NCI-H1105 treated with DMSO at 0.1 percent for 48 hours (cell line): ENCODE measurements at regions not wholly inside any gene's neighbourhood (a gene's known extent, or its start where the extent isn't known, plus 50 kb on each side); places are given as distances from the start of the nearest gene placed in this dataset.
A peak's percentile ranks its signal among the peaks of the same experiment; 100 is the strongest.

ENCODE experiments used
- DNase-seq: peaks from one replicate; lab custom pipeline; 2025; lab: John Stamatoyannopoulos, UW

- DNase-seq: no peak
These were observed 512.1 kb upstream of the LRRC4C start for GRCh38 chr11:41971592-41971991.

- DNase-seq: no peak
These were observed 519.5 kb upstream of the LRRC4C start for GRCh38 chr11:41978945-41979344.

GRCh38 chr11:41980741-41981140, 521.3 kb upstream of the LRRC4C start:
- DNase-seq: no peak

GRCh38 chr11:41982276-41982675, 522.8 kb upstream of the LRRC4C start:
- no peak for DNase-seq

- no peak for DNase-seq
These were observed 523.5 kb upstream of the LRRC4C start for GRCh38 chr11:41982975-41983374.

DNA sequence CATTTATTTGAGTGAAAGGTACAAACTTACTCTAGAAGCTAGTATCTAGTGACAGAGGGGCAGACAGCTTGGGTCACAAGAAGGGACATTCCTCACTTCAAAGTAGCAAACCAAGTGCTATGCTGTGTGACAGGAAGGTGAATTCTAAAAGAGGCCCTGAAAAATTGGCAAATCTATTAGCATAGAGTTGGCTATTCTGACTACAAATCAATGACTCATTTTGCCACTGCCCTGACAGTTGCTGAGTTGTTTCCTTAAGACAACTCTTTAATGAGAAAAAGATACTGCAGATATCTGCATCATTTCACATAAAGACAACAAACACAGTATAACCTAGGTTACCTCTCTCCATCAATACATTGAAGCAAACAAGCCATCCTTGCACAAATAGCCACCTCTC, 524.0 kb upstream of the LRRC4C start:
- no peak for DNase-seq

DNA sequence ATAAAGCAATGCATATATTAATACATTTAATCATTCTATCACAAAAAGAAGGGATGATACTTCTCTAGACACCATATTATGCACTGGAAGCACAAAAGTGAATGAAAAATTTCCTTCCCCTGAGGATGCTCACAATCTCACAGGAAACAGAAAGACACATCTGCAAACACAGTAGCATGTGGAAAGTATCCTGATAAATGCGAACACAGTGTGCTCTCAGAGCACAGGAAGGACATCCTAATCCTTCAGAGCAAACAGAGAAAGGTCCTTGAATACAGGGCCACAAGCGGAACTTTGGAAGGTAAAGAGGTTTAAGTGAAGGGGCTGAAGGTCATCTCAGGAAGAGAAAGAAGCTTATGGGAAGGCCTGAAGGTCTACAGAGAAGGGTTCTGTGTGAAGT, 524.6 kb upstream of the LRRC4C start:
- no peak for DNase-seq

DNA sequence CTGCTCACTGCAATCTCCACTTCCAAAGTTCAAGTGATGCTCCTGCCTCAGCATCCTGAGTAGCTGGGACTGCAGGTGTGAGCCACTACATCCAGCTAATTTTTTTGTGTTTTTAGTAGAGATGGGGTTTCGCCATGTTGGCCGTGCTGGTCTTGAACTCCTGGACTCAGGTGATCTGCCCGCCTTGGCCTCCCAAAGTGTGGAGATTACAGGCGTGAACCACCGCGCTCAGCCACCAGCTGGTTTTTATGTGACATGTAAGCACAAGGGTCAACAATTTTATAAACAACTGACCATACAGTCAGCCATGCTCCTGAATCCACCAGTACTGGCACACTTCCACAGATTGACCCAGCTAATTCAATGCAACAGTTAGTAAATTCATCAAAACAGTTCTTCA, 526.3 kb upstream of the LRRC4C start:
- no peak for DNase-seq

GRCh38 chr11:41988951-41989572, 529.6 kb upstream of the LRRC4C start:
- no peak for DNase-seq

DNA sequence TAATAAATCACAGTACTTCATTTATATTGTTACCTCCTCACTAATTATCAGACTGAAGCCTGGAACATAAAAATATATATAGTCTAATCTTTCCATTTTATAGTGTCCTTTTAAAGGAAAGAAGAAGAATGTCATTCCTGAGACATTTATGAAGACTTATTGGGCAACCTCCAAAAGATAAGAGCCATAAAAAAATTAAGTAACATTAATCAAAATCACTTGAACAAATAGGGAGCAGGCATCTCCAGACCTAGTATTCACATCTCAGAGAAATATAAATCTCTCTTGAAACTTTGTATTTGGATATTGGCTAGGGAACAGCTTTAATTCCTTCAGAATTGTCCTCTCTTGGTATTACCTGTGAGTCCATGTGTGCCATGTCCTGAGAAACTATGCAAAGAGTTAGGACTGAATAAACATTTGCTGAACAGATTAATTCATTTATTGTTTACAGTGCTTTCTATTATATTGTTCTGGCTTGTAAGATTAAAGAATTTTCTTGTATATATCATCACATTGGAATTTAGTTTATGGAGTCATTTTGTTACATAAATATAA, 530.5 kb upstream of the LRRC4C start:
- DNase-seq: no peak

DNA sequence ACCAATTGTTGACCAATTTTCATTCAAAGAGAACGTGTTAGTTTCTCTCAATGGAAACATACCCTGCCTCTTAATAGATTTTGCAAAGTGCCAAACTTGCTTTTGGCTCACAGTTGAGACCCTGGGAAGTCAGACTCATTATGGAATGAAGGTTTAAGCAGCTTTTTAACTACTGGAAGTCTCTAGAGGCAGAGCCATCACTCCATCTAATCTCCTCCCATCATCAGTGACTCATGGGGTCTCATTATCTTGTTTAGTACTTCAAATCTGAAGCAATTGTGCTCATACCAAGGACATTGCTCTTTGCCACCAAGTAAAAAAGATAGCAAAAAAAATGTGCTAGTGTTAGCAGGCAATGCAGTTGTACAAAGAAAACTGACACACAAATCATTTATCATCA, 537.1 kb upstream of the LRRC4C start:
- DNase-seq: peak; percentile 11

DNA sequence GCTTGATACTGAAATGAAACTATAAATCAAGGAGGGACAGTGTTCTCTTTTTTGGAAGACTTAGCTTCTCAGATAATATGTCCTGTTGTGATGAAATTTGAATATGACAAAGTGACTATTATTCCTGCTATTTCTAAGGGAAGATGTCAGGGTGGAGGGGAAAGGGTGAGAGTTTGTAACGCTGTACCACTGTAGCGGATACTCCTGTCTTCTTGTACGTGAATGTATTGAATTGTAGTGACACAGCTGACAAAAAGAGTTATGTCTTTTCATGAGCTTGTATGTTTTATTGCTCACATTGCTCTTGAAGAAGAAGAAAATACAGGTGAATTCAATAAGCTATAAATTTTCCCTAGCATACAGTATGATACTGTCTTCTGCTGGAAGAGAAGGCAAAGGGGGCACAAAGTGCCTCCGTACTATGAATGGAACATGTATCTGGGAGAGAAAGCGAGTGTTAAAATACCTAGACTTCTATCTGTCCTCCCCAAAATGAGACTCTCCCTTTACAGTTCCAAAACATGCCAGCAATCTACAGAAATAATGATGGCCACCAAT, 538.5 kb upstream of the LRRC4C start:
- no peak for DNase-seq

DNA sequence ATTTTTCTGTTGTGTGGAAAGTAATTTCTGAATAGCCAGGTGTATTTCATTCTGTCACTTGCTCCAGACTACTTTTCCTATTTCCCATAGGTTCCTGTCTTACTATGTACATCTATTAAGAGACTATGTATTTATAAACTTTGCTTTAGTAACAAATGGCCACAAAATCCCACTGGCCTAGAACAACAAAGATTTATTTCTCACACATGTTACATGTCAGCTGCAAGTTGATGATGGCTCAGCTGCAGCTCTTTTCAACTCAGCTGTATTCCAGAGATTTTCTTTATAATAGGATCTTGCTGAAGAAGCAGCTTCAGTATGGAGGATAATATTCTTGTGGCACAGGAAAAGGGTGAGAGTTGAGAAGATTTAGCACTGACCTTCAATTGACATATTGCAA, 539.6 kb upstream of the LRRC4C start:
- DNase-seq: no peak

DNA sequence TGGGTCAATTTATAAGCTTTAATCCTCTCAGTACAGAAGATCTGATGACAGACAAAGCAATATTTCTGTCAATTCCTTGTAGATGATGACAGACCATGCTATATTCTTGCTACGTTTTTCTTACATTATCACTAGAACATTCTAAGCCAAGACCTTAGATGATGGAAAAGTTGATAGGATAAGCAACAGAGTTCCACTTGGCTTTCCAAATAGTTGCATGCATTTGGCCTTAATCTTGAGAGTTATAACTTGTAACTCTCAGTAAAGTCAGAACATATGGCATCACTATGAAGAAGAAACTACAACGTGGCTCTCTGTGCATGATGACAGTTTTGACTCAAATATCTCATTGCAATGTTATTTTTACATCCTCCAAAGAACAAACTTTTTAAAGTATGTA, 544.3 kb upstream of the LRRC4C start:
- no peak for DNase-seq

DNA sequence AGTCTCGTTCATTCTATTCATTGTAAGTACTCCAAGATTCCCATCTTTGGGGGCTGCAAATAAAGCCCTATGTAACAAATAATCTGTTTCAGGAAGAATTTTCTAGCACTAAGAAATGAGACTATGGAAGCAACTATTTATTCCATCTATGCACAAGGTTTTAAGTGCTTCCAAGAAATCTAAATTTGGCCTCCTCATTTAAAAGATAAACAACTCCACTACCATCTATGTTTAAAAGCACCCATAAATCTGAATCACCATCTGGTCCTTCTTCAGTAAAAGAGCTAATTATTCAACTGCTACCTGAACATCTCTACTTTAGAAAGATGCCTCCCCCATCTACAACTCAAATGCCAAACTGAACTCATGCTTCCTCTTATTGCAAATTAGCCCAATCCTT, 547.3 kb upstream of the LRRC4C start:
- DNase-seq: no peak

GRCh38 chr11:42012271-42012670, 552.8 kb upstream of the LRRC4C start:
- DNase-seq: no peak

GRCh38 chr11:42013656-42014201, 554.3 kb upstream of the LRRC4C start:
- DNase-seq: no peak

- no peak for DNase-seq
These were observed 562.5 kb upstream of the LRRC4C start for GRCh38 chr11:42021911-42022310.

- DNase-seq: no peak
These were observed 563.8 kb upstream of the LRRC4C start for GRCh38 chr11:42023267-42023666.

DNA sequence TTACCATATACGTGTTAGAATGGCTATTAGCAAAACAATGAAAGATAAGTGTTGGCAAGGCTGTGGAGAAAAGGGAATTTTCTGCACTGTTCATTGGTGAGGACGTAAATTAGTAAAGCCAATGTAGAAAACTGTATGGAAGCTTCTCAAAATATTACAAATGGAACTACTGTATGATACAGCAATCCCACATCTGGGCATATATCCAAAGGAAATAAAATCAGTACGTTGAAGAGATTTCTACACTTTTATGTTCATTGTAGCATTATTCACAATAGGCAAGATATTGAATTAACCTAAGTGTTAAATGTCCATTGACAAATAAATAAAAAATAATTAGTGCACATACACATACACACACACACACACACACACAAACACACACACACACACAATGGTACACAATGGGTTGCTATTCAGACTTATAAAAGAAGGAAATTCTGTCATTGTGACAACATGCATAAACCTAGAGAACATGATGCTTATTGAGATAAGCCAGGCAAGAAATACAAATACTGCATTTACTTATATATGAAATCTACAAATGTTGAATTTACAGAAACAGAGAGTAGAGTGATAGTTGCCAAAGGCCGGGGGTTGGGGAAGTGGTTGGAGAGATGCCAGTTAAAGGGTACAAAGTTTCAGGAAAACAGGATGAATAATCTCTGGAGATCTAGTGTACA, 565.8 kb upstream of the LRRC4C start:
- peak; percentile 22 for DNase-seq

DNA sequence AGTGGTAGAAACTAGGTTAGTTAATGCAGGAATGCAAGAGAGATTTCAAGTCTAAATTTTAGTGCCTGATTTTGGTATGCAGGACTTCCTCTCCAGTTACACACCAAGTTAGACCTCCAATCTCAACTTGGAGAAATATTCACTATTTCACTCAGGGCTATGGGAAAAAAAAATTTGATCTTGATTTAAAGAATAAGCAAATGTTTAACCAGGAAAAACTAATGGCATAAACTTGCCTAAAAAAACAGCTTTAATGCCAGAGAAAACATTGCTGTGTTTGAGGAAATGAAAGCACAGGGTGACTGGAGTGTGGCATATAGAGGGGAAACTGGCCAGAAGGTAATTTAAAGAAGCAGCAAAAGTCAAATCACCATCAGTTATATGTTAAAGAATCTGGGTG, 575.4 kb upstream of the LRRC4C start:
- no peak for DNase-seq

DNA sequence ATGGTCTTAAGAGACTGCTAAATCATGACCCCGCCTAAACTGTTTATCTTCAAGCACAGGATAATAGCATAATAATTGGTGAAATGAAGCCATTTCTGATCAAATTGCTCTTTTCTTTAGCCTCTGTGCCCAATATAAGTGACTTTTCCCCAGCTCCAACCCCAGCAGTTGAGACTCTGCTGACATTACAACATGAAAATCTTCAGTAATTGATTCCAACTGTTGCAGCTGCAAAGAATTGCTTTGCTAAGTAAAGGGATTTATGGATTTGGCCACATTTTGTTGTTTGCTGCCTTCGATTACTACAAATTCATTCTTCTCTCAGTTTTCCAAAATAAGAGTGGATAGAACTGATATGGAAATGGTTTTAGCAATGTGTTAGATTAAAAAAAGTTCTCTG, 576.7 kb upstream of the LRRC4C start:
- no peak for DNase-seq

- DNase-seq: no peak
These were observed 583.9 kb upstream of the LRRC4C start for GRCh38 chr11:42043312-42043711.
